GM18508 (cell line): ENCODE measurements at regions not wholly inside any gene's neighbourhood (a gene's known extent, or its start where the extent isn't known, plus 50 kb on each side); places are given as distances from the start of the nearest gene placed in this dataset.
"Not testable (repeated sequence)": the region's sequence is repeated elsewhere in the genome, so short reads cannot be mapped to it uniquely, and the experiment has no call there.

Experiments
- ATAC-seq: cut with Tn5 transposase; IDR thresholded peaks from one replicate; pipeline ENCODE4 v1.9.1; 2021; ENCODE audit warnings: moderate number of reproducible peaks; ENCODE audit not compliant: insufficient read depth, unreplicated experiment

DNA sequence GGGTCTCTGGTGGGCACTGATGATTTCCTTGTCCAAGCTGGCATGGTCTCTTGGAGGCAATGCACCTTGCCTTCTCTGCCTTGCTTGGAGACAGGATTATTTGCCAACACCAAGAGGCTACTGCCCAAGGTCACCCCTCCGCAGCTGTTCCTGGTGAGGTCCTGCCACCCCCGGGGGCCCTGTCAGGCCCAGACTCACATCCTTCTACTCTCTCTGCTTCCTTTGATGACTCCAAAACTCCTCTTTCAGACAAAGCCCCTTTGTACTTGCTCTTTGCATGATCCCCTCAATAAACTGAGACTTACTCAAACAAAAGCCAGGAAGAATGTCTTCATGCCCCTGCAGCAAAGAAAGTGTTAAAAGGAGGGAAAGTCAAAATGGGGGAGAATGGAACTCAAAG lies 137.7 kb downstream of the MEX3B start:
- ATAC-seq, result no peak

DNA sequence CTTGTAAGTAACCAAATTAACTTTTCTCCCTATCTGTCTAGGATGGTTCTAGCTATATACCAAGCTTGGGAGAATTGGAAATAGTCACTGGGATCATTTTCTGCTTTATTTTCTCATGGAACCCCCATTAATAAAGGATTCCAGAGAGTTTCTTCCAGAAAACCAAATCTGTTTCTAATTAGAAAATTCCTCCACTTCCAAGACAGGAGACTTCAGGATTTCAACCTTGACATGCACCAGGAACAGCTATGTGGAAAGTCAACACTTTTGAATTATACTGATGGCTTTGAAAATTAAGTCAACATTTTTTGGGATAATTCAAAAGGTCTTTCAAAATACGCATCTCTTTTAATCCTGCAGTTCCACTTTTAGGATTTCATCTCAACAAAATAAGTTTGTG lies 138.3 kb downstream of the MEX3B start:
- no peak for ATAC-seq

DNA sequence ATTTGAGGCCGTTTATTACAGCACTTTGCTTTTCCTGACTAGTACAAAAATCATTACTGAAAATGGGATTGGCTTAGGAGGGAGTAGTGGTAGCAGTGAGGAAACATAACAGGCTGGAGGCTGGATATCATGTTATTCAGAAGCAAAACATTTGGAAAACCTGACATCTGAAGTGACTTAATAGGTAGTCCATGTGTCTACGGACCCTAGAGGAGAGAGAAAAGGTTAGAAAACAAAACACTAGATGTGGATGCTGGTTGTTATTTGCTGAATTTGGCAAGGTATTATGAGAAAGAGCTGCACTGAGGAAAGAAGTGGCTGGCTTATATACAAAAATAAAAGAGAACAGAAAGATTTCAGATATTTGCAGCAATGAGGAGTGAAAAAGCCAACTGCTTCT lies 139.9 kb downstream of the MEX3B start:
- no peak for ATAC-seq

DNA sequence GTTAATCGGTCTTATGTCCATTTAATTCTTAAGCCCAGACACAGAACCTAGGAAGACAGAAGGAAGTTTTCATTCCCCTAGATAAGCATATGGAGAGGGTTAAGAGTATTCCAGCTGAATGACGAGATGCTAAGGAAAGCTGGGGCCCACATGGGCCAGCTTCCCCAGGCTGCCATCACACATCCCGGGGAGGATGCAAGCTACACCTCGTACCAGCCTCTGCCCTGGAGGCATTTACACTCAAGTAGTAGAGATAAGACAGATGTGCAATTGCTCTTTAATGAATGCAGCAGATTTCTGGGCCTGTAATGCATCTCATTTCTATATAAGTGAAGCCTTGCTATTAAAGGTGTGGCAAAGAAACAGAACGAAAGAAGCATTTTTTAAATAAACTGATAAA lies 144.5 kb downstream of the MEX3B start:
- no peak for ATAC-seq

DNA sequence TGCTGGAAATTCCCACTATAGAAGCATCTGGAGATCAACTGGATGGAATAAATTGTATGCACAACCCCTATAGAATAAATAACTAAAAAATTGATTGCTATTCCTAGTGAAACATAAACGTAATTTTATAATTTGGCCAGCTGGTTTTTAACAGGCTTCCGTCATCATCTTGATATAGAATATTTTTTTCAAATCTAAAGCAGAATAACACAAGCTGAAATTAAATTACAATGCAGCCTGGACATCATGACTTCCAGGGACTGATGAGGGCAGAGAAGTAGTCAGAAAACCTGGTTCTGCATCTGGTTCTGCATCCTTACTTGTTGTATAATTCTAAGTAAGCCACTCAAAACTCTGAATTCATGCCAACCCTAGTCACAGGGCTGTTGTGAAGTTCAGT lies 146.1 kb downstream of the MEX3B start:
- ATAC-seq, result no peak

DNA sequence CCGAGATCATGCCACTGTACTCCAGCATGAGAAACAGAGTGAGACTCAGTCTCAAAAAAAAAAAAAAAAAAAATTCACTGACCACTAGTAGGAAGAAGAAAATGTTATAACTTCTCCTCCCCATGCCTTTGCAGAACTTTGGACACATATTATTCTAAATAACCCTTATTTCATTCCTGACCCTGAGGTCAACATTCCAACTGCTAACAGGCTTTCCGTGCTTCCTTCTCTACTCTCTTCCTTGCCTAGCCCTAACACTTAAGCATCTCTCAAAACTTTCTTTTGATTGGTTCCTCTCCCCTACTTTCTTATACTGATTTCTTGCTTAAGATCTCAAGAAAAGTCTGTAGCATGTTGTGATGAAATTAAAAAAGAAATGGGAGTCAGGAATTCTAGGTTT lies 146.8 kb downstream of the MEX3B start:
- no peak for ATAC-seq

DNA sequence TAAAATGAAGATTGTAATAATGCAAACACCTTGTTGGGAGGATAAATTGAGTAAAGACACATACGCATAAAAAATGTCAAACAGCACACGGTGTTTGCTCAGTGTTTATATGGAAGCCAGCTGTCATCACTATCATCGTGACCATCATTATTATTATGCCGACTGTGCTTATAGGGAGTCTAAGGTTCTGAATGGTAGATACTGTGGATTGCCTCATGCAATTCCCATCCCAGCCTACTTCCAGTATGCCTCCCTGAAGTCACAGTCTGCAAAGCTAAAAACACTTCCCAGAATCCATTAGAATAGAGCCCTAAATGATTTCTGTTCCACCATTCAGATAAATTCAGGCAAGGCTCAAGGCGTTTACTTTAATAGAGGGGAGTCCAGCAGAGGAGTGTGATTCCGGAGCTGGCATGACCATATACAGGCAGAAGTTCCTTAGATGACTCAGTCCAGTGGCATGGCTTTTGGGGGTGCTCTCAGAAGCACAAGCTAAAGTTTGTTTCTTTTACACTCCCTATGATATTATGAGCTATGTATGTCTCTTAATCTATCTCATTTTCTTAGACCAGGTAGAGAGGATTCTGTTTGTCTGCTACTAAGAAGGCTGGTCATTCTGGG lies 148.7 kb downstream of the MEX3B start:
- ATAC-seq, result no peak

DNA sequence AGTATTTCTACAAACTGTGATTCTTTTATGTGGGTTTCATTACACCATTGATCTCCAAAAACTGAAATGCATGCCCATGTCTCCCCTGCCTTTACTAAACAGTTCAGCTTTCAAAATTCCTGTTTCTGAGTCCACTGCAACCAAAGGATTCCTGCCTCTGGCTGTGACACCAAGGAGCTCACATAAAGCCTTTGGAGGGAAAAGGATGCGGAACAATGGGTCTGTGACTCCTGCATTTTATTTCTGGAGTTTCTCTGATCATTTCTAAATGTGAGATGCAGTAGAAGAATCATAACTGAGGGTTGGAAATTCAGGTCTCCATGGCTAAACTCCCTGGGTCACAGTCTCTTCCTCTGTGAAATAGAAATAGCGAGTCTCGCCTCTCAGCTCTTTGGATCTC lies 149.5 kb downstream of the MEX3B start:
- no peak for ATAC-seq

DNA sequence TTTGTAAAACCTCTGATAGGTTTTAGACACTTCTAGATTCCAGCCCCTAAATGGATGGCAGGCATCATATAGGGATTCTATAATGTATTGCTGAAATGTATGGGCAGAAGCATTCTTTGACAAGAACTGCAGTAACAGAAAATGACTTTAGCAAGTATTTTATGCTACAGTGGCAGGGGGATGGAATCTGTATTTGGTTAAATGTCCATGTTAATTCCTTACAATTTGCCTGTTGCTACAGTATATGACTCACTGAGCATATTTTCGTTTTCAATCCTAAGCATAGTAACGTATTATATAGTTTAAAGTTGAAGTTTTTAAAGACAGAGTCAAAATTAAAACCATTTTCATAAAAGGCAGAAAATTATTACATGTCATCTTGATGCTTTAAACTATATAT lies 150.1 kb downstream of the MEX3B start:
- ATAC-seq, result no peak

DNA sequence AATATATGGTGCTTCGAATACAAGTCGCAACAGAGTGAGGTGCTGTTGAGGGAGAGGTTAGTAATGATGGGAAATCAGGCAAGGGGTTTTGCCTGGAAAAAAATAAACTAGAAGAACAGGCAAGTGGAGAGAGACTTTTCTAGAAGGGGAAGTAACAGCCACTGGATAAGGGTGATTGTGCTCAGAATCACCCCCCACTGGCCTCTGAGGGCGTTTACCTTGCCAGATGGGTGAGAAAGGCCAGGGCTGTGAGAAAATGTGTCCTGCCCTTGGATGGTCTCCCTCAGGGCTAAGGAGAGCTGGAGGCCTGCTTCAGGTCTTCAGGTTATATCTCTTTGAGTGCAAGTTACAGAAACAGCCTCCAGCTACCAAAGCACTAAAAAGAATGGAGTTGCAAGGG lies 151.8 kb downstream of the MEX3B start:
- no peak for ATAC-seq

DNA sequence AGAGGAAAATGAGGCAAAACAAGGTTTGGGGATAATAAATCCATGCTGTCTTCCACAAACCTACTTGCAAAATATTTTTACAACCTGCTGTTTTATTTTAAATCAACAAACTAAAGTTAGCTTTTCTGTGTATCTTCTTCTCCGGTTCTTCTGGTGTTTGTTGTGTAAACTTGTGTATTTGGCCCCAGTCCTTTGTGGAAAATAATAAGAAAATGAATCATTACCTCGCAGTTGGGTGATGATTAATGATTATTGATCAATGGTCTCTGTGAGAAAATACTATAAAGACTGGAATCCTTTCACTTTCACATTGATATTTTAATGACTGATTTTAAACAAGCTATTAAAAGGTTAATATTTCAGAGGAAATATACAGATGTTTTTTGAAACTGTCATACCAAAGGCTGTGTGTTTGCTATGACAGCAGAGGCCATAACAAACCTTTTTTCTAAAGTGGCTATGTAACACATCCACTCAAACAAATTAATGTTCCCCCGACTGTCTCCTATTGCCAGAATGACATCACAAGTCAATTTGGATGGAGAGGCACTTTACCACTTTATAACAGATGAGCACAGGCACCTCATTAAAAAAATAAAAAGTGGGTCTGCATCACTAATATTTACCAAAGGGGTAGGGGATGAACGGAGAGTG lies 152.5 kb downstream of the MEX3B start:
- no peak for ATAC-seq

DNA sequence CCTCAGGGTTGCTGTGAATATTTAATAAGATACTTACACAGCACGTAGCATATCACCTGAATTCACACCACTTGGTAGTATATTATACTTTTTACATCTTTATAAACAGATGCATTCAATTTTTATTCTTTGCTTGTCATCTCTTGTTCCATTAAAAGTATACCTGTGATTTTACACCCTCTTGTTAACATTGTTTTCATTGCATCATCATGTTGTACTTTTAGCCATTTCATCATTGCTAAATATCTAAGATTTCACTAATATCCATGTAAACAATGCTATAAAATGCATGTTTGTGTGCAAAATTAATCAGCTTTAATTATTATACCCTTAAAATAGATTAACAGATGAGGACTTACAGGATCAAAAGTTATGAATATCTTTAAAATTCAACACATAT lies 155.3 kb downstream of the MEX3B start:
- ATAC-seq, result no peak

DNA sequence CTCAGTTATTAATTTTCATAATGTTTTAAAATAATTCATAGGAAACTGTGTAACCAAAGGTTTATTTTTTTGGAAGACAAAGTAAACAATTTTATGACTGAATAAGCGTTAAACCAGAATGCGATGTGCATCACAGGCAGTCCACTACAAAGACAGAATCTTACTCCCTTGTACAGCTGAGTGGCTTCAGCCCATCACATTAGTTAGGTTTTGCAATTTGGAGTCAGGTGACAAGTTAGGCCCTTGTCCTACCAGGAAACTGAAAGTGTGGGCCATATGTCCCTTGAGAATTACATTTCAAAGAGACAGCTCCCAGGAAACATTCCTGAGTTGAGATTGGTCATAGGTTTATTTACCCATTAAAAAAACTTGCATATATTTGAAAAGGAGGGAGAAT lies 156.3 kb downstream of the MEX3B start:
- ATAC-seq, result no peak

DNA sequence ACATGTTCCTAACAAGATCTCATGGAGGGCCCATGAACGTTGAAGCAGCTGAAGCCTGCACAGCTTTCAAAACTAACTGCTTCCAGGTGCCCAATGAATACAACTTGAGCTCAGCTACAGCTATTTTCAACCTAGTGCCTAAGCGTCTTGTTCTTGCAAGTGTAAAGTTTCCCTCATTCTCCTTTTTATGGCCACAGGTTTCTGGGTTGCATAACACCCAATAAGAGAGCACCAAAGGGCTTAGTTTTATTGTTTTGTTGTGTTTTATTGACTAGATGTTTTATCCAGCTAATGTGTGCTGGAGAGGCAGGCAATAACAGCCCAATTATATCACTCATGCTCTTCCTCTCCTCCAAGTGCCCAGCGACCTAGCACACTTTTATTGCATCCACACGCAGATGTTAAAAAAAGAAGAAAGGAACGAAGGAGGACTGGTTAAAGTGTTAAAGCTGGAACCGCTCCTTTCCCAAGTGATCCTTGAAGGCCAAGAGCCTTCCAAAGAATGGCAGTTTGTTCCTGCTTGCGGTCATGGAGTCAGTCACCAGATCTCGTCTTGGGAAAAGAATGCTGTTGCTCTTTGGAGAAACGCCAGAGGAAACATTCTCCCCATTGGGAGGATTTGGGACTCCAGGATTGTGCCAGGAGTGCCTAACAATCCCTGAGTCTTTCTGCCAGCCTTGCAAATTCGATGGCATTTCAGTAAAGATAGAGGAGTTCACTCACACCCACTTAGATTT lies 156.9 kb downstream of the MEX3B start:
- ATAC-seq, result no peak

DNA sequence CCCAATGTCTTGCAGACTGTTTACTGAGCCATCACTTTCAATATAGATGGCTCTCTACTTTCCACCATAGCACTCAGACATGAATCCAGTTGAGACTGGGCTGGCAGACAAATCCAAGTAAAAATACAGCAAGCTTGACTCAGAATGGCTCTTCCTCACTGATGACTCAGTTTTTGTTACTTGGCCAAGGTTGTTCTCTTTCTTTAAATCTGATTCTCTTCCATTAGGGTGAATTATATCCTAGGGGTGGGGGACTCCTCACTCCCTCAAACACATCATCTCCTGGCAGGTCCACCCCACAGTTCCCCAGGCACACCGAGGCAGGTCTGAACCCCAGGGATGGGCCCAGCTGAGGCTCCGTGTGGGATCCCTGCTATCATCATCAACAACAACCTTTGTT lies 157.9 kb downstream of the MEX3B start:
- ATAC-seq, result no peak

DNA sequence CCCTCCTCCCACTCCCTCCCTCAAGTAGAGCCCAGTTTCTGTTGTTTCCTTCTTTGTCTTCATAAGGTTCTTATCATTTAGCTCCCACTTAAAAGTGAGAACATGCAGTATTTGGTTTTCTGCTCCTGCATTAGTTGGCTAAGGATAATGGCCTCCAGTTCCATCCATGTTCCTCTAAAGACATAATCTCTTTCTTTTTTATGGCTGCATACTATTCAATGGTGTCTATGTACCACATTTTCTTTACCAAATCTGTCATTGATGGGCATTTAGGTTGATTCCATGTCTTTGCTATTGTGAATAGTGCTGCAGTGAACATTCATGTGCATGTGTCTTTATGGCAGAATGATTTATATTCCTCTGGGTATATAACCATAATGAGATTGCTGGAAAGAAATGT lies 158.6 kb downstream of the MEX3B start:
- ATAC-seq, result not testable (repeated sequence)

DNA sequence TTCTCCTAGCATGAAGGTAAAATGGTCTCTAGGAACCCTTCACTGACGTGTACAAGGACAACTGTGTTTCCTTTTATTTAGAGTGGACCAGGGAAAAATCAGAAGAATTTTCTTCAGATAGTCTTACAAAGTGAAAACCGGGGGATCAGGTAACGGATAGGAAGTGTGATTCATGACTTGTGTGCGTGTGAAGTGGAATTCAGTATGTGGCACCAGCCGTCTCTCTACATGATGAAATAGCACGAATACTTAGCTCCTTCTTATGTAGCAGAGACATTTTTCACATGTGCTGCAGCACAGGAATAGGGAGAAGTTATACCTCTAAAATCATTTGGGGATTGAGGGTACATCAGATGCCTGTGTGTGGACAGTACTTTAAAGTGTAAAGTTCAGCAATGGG lies 159.2 kb downstream of the MEX3B start:
- ATAC-seq, result no peak

DNA sequence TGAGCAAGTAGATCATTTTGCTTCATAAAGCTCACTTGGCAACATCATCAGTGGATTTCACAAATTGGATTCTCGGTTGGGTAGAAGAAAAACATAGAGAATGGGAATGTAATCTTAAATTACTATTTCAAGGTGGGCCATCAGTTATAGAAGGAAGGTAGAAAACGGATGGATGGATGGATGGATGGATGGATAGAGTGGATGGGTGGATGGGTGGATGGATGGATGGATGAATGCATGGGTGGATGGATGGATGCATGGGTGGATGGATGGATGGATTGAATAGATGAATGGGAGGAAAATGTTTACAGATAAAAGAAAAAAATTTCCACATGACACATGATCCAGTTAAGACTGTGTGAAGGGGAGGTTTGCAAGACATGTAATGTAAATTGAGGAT lies 159.7 kb downstream of the MEX3B start:
- ATAC-seq, result no peak

DNA sequence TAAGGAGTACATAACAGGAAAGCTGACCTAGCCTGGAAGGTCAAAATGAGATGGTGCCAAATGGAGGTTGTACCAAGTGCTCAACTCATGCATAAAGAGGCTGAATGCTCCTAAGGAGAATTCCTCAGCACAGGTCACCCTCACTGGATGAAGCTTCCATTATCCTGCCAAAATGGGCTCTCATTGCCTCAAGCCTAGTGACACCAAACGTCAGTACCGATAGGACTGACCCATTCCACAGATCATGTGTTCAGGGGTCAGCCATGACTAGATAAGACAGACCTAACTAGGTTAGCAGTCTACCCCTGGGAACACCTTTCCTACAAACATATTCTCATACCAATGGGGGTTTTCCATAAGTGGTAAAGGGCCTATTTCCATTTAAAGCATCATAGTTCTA lies 160.7 kb downstream of the MEX3B start:
- no peak for ATAC-seq

DNA sequence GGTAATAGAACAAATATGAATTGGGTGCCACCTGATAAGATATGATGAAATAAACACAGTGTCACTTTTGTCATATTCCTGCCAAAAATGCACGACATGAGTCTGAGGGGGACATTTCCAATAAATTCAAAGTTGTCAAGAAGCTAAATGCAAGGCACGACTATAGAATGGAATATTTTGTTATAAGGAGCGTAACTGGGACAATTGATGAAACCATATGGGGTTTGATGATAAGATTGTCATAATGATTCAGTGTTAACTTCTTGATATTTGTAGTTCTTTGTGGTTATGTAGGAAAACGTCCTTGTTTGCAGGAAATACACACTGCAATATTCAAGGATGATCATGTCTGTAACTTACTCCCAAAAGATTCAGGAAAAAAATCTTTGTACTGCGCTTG lies 163.3 kb downstream of the MEX3B start:
- no peak for ATAC-seq

DNA sequence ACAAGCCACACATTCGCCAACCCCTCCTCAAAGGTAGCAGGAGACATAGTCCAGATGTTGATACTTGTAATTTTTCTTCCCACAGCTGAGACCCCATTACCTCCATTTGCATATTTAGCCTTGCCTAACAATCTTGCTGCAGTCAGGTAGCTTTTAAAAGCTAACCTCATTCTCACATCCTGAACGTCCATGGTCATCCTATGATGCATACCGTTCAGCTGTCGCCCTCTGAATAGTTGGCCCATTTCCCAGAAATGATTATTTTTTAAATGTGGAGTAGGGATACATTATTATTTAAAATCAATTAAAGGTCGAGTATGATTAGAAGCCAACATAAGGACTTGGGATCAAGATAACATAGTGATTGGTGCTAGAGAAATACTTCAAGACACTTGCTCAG lies 165.0 kb downstream of the MEX3B start:
- no peak for ATAC-seq

DNA sequence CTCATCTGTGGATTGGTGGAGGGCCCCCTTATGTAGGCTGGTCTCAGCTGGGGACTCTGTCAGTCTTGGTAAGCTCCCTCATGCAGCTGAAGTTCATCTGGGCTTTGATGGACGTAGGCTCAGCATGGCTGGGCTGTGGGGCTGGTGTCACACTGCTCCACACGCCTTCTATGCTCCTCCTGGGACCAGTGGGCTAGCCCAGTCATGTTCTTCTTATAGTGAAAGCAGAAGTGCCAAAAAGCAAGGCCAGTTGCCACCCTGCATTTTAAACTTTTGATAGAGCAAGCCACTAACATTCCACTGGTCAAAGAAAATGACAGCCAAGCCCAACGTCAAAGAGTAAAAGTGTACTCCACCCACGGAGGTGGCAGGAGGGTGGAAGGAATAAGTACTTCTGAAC lies 165.5 kb downstream of the MEX3B start:
- ATAC-seq, result no peak
